ENCODE measurements at regions not wholly inside any gene's neighbourhood (a gene's known extent, or its start where the extent isn't known, plus 50 kb on each side); places are given as distances from the start of the nearest gene placed in this dataset.

DNA sequence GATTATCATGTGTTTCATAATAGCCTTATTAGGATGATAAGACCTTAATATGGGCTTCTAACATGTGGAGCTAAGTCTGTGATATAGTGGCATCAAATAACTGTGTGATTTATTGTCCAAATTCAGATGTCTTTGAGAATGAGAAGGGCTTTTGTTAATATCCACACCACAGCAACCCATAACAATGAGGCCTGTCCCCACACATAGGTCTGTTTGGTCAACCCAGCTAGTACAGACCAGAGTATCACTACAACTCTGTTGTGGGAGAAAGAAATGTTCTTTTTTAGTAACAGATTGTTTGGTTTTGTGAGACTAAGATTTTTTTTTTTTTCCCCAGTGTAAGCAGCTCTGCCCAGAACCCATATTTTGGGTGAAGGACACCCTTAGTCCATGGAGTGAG is 439.2 kb downstream of the PIK3C3 start:
- DNase-seq (ENCODE audit: low read depth, low spot score): no peak

DNA sequence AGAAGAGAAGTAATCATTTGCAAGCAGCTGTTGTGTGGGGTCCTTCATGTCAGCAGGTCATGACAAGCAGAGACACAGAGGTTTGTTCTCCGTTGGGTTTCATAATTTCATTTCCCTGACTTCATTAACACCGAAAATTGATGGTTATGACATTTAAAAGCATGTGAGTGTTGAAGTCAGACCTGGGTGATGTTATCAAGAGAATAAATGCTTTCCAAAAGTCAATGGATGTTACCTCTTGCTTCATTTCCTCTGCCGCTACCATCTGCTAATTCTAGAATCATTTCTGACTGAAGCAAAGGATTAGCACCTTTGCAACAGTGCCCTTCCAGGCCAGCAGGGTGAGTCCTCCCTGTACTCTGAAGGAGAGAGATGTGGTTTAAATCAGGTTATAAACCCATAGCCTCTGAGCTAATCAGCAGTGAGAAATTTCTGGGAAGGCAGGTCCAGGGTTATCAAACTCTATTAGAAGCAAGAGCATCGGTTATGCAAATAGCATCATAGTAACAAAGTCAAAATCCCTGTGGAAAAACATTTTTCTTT is 446.2 kb downstream of the PIK3C3 start:
- no peak for DNase-seq (ENCODE audit: low read depth, low spot score)

DNA sequence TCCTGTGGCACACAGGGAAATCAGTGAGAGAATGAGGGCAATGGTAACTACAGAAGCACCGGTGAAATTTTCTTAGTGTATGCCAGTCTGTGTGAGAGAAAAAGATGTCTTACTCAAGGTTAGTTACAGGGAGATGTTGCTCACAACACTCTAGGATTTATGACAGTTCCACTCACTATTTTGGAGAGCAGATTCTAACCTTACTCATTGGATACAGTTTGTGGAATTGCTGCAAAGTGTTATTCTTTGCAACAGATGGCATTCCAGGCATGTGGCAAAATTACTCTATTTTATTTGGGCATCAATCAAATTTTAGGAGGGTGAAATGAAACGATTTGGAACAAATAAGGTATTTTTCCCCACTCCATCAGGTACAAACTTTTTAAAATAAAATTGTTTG is 449.1 kb downstream of the PIK3C3 start:
- no peak for DNase-seq (ENCODE audit: low read depth, low spot score)

DNA sequence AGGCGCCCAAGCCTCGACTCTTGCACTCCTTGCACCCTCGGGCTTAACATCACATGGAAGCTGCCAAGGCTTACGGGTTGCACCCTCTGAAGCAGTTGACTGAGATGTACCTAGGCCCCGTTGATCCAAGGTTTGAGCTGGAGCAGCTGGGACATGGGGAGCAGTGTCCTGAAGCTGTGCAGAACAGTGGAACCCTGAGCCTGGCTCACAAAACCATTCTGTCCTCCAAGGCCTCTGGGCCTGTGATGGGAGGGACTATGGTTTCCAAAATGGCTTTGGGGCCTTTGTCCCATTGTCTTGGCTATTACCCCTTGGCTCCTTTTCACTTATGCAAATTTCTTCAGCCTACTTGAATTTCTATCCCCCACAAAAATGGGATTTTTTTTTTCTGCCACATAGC is 454.0 kb downstream of the PIK3C3 start:
- DNase-seq (ENCODE audit: low read depth, low spot score): no peak

GRCh38 chr18:42412281-42412680 is 457.2 kb downstream of the PIK3C3 start:
- DNase-seq (ENCODE audit: low read depth, low spot score): no peak

GRCh38 chr18:42412896-42413295 is 457.9 kb downstream of the PIK3C3 start:
- DNase-seq (ENCODE audit: low read depth, low spot score): no peak

DNA sequence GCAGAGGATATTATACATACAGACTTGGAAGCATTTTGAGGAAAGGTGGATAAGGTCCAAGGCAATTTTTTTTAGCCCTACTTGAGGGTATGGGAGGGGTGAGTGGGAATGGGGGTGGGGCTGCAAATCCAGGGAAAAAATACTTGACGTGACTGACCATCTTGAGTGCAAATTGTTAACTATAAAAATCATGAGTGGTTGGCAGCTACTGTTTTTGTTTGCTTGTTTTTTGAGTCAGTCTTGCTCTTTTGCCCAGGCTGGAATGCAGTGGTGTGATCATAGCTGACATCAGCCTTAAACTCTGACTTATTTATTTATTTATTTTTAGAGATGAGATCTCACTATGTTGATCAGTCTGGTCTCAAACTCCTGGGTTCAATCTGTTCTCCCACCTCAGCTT is 458.8 kb downstream of the PIK3C3 start:
- no peak for DNase-seq (ENCODE audit: low read depth, low spot score)

DNA sequence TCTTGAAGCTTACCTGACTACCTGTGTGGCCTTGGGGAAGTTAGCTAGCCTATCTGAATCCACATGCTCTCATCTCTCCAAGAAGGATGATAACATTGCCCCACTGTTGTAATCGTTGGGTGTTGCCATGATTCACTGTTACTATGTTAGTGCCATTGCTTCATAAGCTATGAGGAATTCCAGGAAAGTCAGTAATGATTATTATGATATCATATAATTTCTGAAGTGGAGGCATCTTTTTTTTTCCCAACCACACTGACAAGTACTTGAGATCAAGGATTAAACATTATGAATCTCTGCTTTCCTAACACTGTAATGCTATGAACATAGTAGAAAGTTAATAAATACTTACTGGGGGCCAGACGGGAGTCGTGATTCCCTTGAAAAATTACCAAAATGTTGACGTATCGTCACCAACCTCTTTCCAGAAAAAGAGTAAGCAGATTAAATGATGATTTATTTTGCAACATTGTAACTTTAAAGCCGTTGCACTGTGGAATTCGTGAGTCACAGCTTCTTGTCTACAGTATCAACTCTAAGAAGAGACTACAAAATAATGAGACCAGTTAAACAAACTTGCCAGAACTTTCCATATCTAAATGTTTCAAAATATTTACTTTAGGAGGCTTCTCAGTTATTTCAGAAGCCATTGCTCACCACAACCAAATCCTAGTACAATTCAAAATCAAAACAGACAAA is 459.9 kb downstream of the PIK3C3 start:
- DNase-seq (ENCODE audit: low read depth, low spot score): no peak

DNA sequence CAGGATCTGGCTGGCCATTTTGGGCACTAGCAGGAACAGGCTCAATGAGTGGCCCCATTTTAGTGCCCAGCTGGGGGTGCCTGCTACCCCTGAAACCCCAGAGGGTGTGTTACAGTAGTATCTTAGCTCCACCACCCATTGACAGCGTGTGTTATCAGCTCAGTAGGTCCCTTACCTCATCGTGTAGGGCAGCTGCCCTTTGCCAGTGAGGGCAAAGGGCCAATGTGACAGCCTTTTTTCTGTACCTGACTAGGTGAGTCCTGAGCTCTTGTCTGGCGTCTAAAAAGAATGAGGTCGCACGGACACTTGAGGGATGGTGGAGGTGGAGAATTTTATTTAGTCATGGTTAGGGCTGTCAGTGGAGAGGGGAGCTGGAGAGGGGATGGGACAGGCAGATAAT is 462.2 kb downstream of the PIK3C3 start:
- no peak for DNase-seq (ENCODE audit: low read depth, low spot score)

DNA sequence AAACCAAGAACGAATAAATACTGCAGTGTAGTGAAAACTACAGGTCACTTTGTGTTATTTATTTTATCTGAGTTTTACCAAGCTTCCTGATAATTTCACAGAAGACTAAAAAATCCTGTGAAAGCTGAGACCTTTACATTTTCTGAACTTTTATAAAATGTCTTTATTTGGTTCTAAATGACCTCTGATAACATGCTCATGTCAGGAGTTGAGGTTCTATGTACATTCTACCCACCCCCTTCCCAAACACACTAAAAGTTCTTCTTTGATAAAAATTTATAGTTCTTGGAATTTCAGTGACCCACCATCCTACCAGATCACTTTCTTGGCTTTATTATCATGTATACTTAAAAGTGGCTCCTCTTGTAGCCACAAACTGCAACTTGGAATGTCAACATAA is 463.1 kb downstream of the PIK3C3 start:
- no peak for DNase-seq (ENCODE audit: low read depth, low spot score)

- DNase-seq (ENCODE audit: low read depth, low spot score): no peak
Measured at GRCh38 chr18:42425025-42425424, 470.0 kb downstream of the PIK3C3 start.

- DNase-seq (ENCODE audit: low read depth, low spot score): no peak
Measured at GRCh38 chr18:42426496-42427015, 471.5 kb downstream of the PIK3C3 start.

DNA sequence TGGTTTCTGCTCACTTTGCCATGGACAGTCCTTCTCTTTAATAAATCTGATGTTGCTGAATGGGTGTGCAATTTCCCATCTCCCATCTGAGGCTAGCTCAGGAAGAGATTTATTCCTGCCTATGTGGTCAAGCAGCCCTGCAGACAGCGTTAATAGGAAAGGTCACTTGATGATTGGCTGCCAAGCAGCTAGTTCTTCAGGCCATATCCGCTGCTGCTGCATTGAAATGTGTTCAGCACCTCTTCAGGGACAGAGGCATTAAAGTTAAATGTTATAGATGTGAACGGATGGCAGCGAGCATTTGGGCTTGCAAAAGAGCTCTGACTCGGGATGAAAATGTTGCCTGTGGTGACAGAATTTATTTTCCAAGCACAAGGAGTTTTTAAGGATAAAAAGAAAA is 474.2 kb downstream of the PIK3C3 start:
- DNase-seq (ENCODE audit: low read depth, low spot score): no peak

GRCh38 chr18:42436222-42436765 is 481.3 kb downstream of the PIK3C3 start:
- DNase-seq (ENCODE audit: low read depth, low spot score): no peak

DNA sequence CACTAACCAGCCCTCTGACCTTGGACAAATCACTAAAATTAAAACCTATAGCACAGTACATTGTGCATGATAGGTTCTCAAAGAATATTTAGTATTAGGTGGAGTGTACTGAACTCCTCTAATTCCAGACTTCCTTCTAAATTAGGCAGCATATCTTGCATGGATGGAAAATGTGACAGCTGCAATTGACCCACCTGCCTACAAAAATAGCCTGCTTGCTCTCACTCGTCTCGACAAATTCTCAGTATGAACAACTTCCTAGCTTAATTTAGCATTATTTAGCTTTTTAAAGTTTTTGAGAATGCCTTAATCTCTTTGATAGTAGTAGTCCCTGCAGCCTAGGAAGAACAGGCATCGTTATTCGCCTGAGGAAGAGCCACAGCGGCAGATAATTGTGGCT is 482.0 kb downstream of the PIK3C3 start:
- DNase-seq (ENCODE audit: low read depth, low spot score): no peak

- DNase-seq (ENCODE audit: low read depth, low spot score): no peak
Measured at GRCh38 chr18:42437646-42438045, 482.6 kb downstream of the PIK3C3 start.

GRCh38 chr18:42442656-42443055 is 487.6 kb downstream of the PIK3C3 start:
- DNase-seq (ENCODE audit: low read depth, low spot score): no peak

DNA sequence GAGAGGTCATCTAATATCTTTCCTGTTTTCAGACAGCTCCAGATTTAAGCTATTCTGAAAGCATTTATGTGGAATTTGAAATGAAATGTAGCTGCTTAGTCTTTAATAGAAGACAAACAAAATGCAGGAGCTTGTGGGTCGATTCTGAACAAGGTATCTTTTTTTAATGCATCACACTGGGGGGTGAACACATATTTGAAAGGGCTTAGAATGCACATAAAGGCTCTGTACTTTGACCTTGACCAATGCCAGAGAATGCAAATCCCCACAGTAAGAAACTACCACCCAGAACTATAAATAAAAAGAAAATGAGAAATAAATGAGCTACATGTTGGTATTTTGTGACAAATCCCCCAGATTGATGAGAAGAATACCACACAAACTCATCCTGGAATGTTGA is 489.3 kb downstream of the PIK3C3 start:
- no peak for DNase-seq (ENCODE audit: low read depth, low spot score)

GRCh38 chr18:42445359-42445758 is 490.3 kb downstream of the PIK3C3 start:
- DNase-seq (ENCODE audit: low read depth, low spot score): no peak

GRCh38 chr18:42446195-42446594 is 491.2 kb downstream of the PIK3C3 start:
- DNase-seq (ENCODE audit: low read depth, low spot score): no peak

DNA sequence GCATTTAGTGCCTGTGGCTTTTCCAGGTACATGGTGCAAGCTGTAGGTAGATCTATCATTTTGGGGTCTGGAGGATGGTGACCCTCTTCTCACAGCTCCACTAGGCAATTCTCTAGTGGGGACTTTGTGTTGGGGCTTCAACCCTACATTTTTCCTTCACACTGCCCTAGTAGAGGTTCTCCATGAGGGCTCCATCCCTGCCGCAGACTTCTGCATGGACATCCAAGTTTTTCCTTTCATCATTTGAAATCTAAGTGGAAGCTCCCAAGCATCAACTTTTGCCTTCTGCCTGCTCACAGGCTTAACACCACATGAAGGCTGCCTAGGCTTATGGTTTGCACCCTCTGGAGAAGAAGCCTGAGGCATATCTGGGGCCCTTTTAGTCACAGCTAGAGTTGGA is 492.7 kb downstream of the PIK3C3 start:
- no peak for DNase-seq (ENCODE audit: low read depth, low spot score)

DNA sequence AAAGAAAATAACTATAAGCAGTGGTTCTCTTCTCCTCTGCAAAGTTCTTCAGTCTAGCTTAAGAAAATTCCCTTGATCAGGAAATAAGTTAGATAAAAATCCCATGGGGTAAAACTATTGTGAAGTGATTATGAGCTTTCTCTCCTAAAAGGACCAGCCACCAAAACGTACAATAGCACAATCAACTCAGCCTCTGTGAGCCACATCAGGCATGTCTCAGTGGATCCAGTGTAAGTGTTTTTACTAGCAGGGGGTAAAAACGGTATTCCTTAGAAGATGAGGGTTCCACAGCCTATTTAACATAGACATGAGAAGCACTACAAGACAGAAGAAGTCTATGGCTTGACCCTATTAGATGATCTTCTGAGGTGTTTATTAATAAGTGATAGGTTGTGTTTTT is 503.2 kb downstream of the PIK3C3 start:
- DNase-seq (ENCODE audit: low read depth, low spot score): no peak

DNA sequence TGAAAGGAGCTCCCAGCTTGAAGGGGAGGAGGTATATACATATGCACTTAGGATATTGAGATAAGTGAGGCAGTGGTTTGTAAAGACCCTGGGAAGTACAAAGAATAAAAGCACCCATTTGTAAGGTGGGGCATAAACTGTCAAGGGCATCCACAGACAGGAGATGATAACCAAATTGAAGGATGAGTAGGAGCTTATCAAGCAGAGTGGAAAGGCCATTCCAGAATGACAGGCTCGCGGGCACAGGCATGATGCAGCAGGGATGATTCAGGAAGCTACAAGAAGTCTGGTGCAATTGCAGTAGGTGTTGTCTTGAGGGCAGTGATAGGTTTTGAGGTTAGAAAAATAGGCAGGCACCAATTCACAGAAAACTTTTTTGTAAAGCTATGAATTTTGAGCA is 504.8 kb downstream of the PIK3C3 start:
- DNase-seq (ENCODE audit: low read depth, low spot score): no peak
